AG09309 (cell line): ENCODE measurements at regions not wholly inside any gene's neighbourhood (a gene's known extent, or its start where the extent isn't known, plus 50 kb on each side); places are given as distances from the start of the nearest gene placed in this dataset.

Experiments
- DNase-seq: peaks from one replicate; pipeline ENCODE4 v3.0.0-alpha.2; 2010; ENCODE audit warnings: low read depth
- H3K4me3 ChIP-seq: 2 replicates; pipeline ENCODE4 v1.5.1; 2011; ENCODE audit warnings: mild to moderate bottlenecking, low read depth, low read length, moderate library complexity; ENCODE audit not compliant: control insufficient read depth
- TF ChIP-seq, protein P1 (sequence below): IDR thresholded peaks from 2 replicates; pipeline ENCODE4 v1.5.1; 2011; ENCODE audit warnings: mild to moderate bottlenecking, low read depth, low read length, inconsistent platforms; ENCODE audit not compliant: insufficient read depth, control insufficient read depth; ENCODE audit errors: missing control alignments

DNA sequence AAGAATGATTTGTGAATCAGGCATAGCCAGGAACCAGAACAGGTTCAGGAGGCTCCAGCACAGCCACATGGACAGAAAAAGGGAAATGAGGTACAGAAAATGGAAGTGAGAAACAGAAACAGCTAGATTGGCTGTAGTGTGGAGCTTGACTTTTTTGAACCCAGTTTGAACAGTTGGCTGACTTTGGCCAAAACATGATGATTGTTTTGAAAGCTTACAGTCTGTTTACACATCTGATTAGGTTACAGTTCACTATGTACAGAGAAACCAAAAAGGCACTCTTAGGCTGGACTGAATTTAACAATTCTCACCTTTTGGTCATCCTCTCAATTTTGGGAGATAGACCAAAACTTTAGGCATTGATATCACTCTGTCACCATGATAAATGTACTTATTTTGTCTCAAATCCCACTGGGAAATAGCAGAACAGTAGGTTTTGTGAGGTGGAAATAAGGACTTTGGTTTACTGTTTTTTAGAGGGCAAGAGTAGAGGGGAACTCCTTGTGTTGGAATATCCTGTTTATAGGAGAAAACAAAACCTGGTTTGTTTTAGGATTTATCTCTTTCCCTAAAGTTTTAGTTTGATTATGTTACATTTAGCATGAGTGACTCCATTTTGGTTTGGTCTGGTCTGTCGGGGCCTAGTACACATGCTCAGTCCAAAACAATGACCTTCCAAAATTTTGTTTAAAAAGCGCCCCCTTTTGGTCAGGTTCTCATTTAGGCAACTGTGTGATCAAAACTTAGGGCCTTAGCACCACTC lies 123.1 kb downstream of the OLIG3 start:
- no peak for DNase-seq
- H3K4me3 ChIP-seq = no peak overlapping the region
- TF ChIP-seq, protein P1, sequence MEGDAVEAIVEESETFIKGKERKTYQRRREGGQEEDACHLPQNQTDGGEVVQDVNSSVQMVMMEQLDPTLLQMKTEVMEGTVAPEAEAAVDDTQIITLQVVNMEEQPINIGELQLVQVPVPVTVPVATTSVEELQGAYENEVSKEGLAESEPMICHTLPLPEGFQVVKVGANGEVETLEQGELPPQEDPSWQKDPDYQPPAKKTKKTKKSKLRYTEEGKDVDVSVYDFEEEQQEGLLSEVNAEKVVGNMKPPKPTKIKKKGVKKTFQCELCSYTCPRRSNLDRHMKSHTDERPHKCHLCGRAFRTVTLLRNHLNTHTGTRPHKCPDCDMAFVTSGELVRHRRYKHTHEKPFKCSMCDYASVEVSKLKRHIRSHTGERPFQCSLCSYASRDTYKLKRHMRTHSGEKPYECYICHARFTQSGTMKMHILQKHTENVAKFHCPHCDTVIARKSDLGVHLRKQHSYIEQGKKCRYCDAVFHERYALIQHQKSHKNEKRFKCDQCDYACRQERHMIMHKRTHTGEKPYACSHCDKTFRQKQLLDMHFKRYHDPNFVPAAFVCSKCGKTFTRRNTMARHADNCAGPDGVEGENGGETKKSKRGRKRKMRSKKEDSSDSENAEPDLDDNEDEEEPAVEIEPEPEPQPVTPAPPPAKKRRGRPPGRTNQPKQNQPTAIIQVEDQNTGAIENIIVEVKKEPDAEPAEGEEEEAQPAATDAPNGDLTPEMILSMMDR = no peak

DNA sequence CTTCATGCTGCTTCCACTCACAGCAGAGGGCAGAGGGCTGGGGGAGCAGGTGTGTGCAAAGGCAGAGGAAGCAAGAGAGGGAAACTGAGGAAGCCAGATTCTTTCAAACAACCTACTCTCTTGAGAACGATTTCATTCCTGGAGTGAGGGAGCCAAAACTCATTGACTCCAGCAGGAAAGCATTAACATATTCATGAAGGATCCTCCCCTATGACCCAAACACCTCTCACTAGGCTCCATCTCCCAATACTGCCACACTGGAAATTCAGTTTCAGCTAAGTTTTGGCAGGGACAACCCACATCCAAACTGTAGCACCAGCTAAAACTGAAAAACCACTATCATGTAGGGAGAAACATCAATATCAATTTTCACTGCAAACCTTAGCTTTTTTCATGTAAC lies 125.1 kb downstream of the OLIG3 start:
- no peak overlapping the region for H3K4me3 ChIP-seq
- no peak for DNase-seq
- TF ChIP-seq, protein P1 = no peak

DNA sequence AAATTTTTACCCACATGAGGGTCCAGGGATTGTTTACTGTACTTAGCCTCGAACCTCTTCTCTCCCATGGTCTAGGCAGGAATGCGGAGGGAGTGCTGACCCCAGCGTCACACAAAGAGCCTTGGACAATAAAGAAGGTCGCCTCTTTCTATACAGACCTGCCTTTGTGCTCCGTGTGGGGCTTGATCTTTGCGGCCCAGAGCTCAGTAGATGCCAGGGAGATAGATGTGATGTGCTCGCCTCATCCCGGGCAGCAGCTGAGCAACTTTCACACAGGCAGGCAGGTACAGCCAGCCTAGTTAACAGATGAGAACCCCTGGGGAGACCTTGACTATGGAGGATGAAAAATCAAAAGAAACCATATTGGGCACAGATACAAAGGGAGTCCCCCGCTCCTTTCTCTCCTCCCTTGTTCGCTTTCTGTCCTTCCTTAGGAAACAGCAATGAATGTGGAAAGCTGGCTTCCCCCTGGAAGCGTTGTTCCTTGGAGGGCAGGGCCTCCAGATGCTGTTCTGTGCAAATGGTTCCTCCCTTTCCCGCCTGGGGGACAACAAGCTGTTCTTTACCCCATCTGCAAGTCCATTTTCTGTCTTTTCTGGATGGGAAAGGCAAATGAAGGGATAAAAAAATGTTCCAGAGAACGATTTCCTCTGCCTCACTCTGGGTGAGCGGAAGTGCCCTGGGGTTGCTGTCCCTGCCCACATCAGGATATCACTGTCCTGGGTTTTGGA lies 128.3 kb downstream of the OLIG3 start:
- TF ChIP-seq, protein P1 = no peak
- no peak overlapping the region for H3K4me3 ChIP-seq
- DNase-seq = no peak

DNA sequence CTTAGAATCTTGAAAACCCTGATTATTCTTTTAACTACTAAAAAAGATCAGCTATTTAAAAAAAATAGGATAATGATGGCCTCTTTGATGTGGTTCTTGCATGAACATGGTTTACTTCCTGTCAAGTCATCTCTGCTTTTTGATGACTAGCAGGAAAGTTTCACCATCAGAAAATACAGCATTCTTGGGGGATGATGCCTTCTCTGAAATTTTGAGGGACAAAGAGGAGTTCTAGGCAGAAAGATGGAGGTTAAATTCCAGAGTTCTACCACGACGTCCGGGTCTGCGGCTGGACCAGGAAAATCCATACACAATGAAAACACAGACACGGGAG lies 130.4 kb downstream of the OLIG3 start:
- DNase-seq = no peak
- H3K4me3 ChIP-seq = no peak overlapping the region
- TF ChIP-seq, protein P1 = no peak

DNA sequence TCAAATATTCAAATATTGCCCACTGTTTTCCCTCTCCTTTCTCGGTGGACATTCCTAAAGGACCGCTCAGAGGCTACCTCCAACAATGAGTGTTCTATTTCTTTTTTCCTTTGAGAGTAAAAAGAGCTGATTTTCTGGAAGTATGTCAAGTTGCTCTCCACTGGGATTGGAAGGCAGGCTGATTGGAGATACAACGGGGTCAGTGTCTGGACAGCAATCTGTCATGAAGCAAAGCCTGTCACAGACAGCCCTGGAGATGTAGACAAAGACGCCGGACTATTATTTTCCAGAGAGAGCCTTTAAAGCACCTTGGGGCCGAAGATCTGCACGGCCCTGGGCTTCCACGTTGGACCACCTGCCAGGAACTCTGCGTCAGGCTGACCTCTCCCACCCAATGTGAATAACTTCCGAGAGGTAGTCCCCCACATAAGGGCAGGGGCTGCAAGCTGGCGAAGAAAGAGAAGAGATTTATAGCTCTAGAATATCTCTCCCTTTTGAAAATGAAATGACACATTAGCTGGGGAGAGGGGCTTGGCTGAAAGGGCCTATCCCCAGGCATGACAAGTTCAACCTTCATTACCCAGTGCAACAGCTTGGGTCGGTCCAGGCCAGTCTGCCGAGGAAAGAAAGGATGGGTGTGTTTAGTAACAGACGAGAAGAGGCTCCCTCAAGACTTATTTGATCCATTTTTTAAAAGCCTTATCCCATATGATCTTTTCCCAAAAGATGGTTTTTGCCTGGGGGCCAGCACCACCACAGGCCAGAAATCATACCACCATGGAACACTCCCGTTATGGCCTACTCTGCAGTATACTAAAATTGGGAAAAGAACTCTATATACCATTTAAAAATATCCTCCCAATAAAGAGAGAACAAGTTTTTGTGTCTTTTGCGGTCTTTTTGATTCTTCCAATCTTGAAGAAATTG lies 131.1 kb downstream of the OLIG3 start:
- H3K4me3 ChIP-seq = no peak overlapping the region
- TF ChIP-seq, protein P1 = no peak
- DNase-seq = no peak

DNA sequence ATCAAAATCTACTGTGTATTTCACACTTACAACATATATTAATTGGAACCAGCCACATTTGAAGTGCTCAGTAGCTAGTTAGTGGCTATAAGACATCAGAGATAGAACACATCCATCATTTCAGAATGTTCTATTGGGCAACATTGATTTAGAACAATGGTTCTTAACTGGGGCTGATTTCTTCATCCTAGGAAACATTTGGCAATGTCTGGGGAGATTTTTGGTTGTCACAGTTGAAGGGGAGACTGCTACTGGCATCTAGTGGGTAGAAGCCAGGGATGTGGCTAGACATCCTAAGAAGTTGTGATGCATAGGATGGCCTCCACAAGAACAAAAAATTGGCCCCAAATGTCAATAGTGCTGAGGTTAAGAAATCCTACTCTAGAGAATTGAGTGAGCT lies 132.5 kb downstream of the OLIG3 start:
- TF ChIP-seq, protein P1 = no peak
- no peak overlapping the region for H3K4me3 ChIP-seq
- no peak for DNase-seq
